ENCODE measurements at regions not wholly inside any gene's neighbourhood (a gene's known extent, or its start where the extent isn't known, plus 50 kb on each side); places are given as distances from the start of the nearest gene placed in this dataset.

- H3K36me3 ChIP-seq (ENCODE audit: control insufficient read depth in 2 of 2, extremely low read depth in 1 of 2, insufficient read depth in 2 of 2, low read length in 2 of 2): no peaks in the 10 kb centered on the region
- TF ChIP-seq, protein P1, sequence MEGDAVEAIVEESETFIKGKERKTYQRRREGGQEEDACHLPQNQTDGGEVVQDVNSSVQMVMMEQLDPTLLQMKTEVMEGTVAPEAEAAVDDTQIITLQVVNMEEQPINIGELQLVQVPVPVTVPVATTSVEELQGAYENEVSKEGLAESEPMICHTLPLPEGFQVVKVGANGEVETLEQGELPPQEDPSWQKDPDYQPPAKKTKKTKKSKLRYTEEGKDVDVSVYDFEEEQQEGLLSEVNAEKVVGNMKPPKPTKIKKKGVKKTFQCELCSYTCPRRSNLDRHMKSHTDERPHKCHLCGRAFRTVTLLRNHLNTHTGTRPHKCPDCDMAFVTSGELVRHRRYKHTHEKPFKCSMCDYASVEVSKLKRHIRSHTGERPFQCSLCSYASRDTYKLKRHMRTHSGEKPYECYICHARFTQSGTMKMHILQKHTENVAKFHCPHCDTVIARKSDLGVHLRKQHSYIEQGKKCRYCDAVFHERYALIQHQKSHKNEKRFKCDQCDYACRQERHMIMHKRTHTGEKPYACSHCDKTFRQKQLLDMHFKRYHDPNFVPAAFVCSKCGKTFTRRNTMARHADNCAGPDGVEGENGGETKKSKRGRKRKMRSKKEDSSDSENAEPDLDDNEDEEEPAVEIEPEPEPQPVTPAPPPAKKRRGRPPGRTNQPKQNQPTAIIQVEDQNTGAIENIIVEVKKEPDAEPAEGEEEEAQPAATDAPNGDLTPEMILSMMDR (optimal IDR thresholded peaks at IDR 0.05 in 1 of 3, IDR thresholded peaks at IDR 0.05 in 1 of 3, conservative IDR thresholded peaks at IDR 0.05 in 1 of 3; ENCODE audit: extremely low read depth in 1 of 3, insufficient read depth in 2 of 3, low read length in 3 of 3): no peak
- no peak for TF ChIP-seq EZH2 (IDR thresholded peaks at IDR 0.05; ENCODE audit: low read length)
- H4K20me1 ChIP-seq (ENCODE audit: control insufficient read depth, extremely low read depth, insufficient read depth, low read length): no peaks in the 10 kb centered on the region
- FAIRE-seq: no peak
- H3K9ac ChIP-seq (ENCODE audit: control insufficient read depth, extremely low read depth, insufficient read depth, low read length): no peak overlapping the region
- H3K9me1 ChIP-seq (ENCODE audit: control insufficient read depth, extremely low read depth, insufficient read depth, low read length): no peaks in the 10 kb centered on the region
- no peaks in the 10 kb centered on the region for H3K9me3 ChIP-seq (ENCODE audit: control insufficient read depth, low read depth, low read length)
- dilution Hi-C loops (cut with MboI; ENCODE audit: extremely low pct_ligation_motif_present, low sequenced_read_pairs): no loop called here
- DNase-seq (ENCODE audit: low read depth, low spot score): no peak
- no peaks in the 10 kb centered on the region for H3K79me2 ChIP-seq (ENCODE audit: control insufficient read depth, insufficient read depth, low read length)
- peak overlapping the region; percentile 94 for H2AFZ ChIP-seq (ENCODE audit: control insufficient read depth, low read length)
- H3K4me1 ChIP-seq (ENCODE audit: control insufficient read depth, extremely low read depth, insufficient read depth, low read length): peaks cover 16% of the 10 kb centered on the region
- peak overlapping the region; percentile 83 for H3K4me2 ChIP-seq (ENCODE audit: control insufficient read depth, extremely low read depth, insufficient read depth, low read depth, low read length)
- no peaks in the 10 kb centered on the region for H3K27me3 ChIP-seq (ENCODE audit: control insufficient read depth, extremely low read depth, insufficient read depth, low read length)
- peak overlapping the region in 2 of 3 experiments; percentile 54 to 56 for H3K4me3 ChIP-seq (ENCODE audit: control insufficient read depth in 2 of 3, extremely low read depth in 1 of 3, insufficient read depth in 2 of 3, low read depth in 1 of 3, low read length in 3 of 3)
- H3K27ac ChIP-seq (ENCODE audit: control insufficient read depth, insufficient read depth, low read length): peak overlapping the region; percentile 49
Measured at GRCh38 chr10:89861199-89861573, 159.8 kb downstream of the KIF20B start.

DNA sequence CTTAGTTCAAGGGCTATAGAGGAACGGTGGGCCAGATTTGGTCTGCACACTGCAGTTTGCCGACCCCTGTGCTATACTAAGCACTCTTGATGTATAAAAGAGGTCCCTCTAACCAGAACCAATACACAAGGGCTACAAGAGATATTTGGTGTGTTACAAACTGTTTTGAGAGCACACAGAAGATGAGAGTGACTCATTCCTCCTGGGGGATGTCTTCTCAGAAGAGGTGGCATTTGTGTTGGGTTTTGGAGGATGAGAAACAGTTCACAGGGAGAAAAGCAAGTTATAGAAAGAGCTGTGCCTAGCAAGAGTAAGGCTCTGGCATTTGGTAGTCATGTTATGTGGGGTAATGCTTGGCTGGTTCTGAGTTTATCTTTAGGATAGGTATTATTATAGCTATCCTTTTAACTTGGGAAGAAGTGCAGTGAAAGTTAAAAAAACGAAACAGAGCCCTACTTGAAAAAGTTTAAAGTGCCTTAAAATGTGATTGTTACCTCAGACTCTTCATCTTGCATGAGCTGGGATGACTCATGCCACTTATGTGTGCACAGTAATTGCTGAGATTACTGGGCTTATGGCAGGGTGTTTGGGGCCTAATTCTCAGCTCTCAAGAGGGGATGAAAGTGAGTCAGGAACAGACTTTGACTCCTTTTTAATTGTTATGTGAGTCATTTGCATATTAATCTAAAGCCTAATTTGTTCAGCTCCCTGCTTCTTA lies 160.4 kb downstream of the KIF20B start:
- no peaks in the 10 kb centered on the region for H3K27me3 ChIP-seq (ENCODE audit: control insufficient read depth, extremely low read depth, insufficient read depth, low read length)
- no peaks in the 10 kb centered on the region for H3K79me2 ChIP-seq (ENCODE audit: control insufficient read depth, insufficient read depth, low read length)
- no peaks in the 10 kb centered on the region for H3K36me3 ChIP-seq (ENCODE audit: control insufficient read depth in 2 of 2, extremely low read depth in 1 of 2, insufficient read depth in 2 of 2, low read length in 2 of 2)
- no peak overlapping the region for H3K4me2 ChIP-seq (ENCODE audit: control insufficient read depth, extremely low read depth, insufficient read depth, low read depth, low read length)
- peak; percentile 46 for DNase-seq (ENCODE audit: low read depth, low spot score)
- H3K9ac ChIP-seq (ENCODE audit: control insufficient read depth, extremely low read depth, insufficient read depth, low read length): no peak overlapping the region
- dilution Hi-C loops (cut with MboI; ENCODE audit: extremely low pct_ligation_motif_present, low sequenced_read_pairs): no loop called here
- peaks cover 16% of the 10 kb centered on the region for H3K4me1 ChIP-seq (ENCODE audit: control insufficient read depth, extremely low read depth, insufficient read depth, low read length)
- no peak overlapping the region for H3K4me3 ChIP-seq (ENCODE audit: control insufficient read depth in 2 of 3, extremely low read depth in 1 of 3, insufficient read depth in 2 of 3, low read depth in 1 of 3, low read length in 3 of 3)
- H3K9me1 ChIP-seq (ENCODE audit: control insufficient read depth, extremely low read depth, insufficient read depth, low read length): no peaks in the 10 kb centered on the region
- TF ChIP-seq, protein P1 (optimal IDR thresholded peaks at IDR 0.05 in 1 of 3, IDR thresholded peaks at IDR 0.05 in 1 of 3, conservative IDR thresholded peaks at IDR 0.05 in 1 of 3; ENCODE audit: extremely low read depth in 1 of 3, insufficient read depth in 2 of 3, low read length in 3 of 3): no peak
- TF ChIP-seq EZH2 (IDR thresholded peaks at IDR 0.05; ENCODE audit: low read length): no peak
- no peaks in the 10 kb centered on the region for H3K9me3 ChIP-seq (ENCODE audit: control insufficient read depth, low read depth, low read length)
- FAIRE-seq: peak; percentile 87
- no peaks in the 10 kb centered on the region for H4K20me1 ChIP-seq (ENCODE audit: control insufficient read depth, extremely low read depth, insufficient read depth, low read length)
- peak overlapping the region; percentile 16 for H3K27ac ChIP-seq (ENCODE audit: control insufficient read depth, insufficient read depth, low read length)
- peak overlapping the region; percentile 5 for H2AFZ ChIP-seq (ENCODE audit: control insufficient read depth, low read length)
